WTC11 (cell line): ENCODE measurements at regions not wholly inside any gene's neighbourhood (a gene's known extent, or its start where the extent isn't known, plus 50 kb on each side); places are given as distances from the start of the nearest gene placed in this dataset.

ENCODE experiments used
- CBFB ChIP-seq: sonication (generic); formaldehyde crosslinking; IDR thresholded peaks from 2 replicates; pipeline ENCODE4 v1.8.1; 2022; ENCODE audit warnings: mild to moderate bottlenecking, low read depth, missing genetic modification reagents
- ELF4 ChIP-seq: sonication (generic); formaldehyde crosslinking; IDR thresholded peaks from 2 replicates; pipeline ENCODE4 v1.8.1; 2022; ENCODE audit warnings: low read depth, mild to moderate bottlenecking, moderate library complexity, missing genetic modification reagents
- ESRRA ChIP-seq: sonication (generic); formaldehyde crosslinking; IDR thresholded peaks from 2 replicates; pipeline ENCODE4 v1.8.1; 2022; ENCODE audit warnings: mild to moderate bottlenecking, missing genetic modification reagents, borderline replicate concordance
- IRF1 ChIP-seq: sonication (generic); formaldehyde crosslinking; IDR thresholded peaks from 2 replicates; pipeline ENCODE4 v1.8.0; 2023; ENCODE audit warnings: missing genetic modification reagents
- MAX ChIP-seq: sonication (generic); formaldehyde crosslinking; IDR thresholded peaks from 2 replicates; pipeline ENCODE4 v1.8.0; 2022; ENCODE audit warnings: mild to moderate bottlenecking, missing genetic modification reagents
- TEAD4 ChIP-seq: sonication (generic); formaldehyde crosslinking; IDR thresholded peaks from 2 replicates; pipeline ENCODE4 v1.8.0; 2022; ENCODE audit warnings: mild to moderate bottlenecking, missing genetic modification reagents
- TF ChIP-seq, protein P1 (sequence below): fragments of 200-600 bp; IDR thresholded peaks from 2 replicates; pipeline ENCODE4 v1.8.0; 2022; ENCODE audit warnings: antibody characterized with exemption
- TF ChIP-seq, protein P2 (sequence below): sonication (generic); formaldehyde crosslinking; IDR thresholded peaks from 2 replicates; pipeline ENCODE4 v1.8.0; 2022; ENCODE audit warnings: missing genetic modification reagents
- TF ChIP-seq, protein P3 (sequence below): sonication (generic); formaldehyde crosslinking; conservative IDR thresholded peaks from 2 replicates; pipeline ENCODE4 v1.8.1; 2023; ENCODE audit warnings: mild to moderate bottlenecking, low read depth, missing genetic modification reagents, moderate library complexity
- TF ChIP-seq, protein P4 (sequence below): sonication (generic); formaldehyde crosslinking; IDR thresholded peaks from 2 replicates; pipeline ENCODE4 v1.8.0; 2022; ENCODE audit warnings: mild to moderate bottlenecking, missing genetic modification reagents
- TF ChIP-seq, protein P5 (sequence below): sonication (generic); formaldehyde crosslinking; IDR thresholded peaks from 2 replicates; pipeline ENCODE4 v1.8.1; 2023; ENCODE audit warnings: mild to moderate bottlenecking, missing genetic modification reagents
- TF ChIP-seq, protein P6 (sequence below): fragments of 250-450 bp; sonication (Bioruptor Pico); IDR thresholded peaks from 2 replicates; pipeline ENCODE4 v1.8.0; 2021; ENCODE audit warnings: mild to moderate bottlenecking

GRCh38 chr1:170254371-170254770 lies 108.6 kb downstream of the NTMT2 start:
- TF ChIP-seq IRF1 (CRISPR knock-in tag), result no peak
- TF ChIP-seq, protein P1, sequence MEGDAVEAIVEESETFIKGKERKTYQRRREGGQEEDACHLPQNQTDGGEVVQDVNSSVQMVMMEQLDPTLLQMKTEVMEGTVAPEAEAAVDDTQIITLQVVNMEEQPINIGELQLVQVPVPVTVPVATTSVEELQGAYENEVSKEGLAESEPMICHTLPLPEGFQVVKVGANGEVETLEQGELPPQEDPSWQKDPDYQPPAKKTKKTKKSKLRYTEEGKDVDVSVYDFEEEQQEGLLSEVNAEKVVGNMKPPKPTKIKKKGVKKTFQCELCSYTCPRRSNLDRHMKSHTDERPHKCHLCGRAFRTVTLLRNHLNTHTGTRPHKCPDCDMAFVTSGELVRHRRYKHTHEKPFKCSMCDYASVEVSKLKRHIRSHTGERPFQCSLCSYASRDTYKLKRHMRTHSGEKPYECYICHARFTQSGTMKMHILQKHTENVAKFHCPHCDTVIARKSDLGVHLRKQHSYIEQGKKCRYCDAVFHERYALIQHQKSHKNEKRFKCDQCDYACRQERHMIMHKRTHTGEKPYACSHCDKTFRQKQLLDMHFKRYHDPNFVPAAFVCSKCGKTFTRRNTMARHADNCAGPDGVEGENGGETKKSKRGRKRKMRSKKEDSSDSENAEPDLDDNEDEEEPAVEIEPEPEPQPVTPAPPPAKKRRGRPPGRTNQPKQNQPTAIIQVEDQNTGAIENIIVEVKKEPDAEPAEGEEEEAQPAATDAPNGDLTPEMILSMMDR, result no peak
- no peak for TF ChIP-seq TEAD4 (CRISPR knock-in tag)
- TF ChIP-seq ELF4 (CRISPR knock-in tag), result no peak
- TF ChIP-seq, protein P2, sequence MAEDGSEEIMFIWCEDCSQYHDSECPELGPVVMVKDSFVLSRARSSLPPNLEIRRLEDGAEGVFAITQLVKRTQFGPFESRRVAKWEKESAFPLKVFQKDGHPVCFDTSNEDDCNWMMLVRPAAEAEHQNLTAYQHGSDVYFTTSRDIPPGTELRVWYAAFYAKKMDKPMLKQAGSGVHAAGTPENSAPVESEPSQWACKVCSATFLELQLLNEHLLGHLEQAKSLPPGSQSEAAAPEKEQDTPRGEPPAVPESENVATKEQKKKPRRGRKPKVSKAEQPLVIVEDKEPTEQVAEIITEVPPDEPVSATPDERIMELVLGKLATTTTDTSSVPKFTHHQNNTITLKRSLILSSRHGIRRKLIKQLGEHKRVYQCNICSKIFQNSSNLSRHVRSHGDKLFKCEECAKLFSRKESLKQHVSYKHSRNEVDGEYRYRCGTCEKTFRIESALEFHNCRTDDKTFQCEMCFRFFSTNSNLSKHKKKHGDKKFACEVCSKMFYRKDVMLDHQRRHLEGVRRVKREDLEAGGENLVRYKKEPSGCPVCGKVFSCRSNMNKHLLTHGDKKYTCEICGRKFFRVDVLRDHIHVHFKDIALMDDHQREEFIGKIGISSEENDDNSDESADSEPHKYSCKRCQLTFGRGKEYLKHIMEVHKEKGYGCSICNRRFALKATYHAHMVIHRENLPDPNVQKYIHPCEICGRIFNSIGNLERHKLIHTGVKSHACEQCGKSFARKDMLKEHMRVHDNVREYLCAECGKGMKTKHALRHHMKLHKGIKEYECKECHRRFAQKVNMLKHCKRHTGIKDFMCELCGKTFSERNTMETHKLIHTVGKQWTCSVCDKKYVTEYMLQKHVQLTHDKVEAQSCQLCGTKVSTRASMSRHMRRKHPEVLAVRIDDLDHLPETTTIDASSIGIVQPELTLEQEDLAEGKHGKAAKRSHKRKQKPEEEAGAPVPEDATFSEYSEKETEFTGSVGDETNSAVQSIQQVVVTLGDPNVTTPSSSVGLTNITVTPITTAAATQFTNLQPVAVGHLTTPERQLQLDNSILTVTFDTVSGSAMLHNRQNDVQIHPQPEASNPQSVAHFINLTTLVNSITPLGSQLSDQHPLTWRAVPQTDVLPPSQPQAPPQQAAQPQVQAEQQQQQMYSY (CRISPR knock-in tag), result no peak
- TF ChIP-seq, protein P3, sequence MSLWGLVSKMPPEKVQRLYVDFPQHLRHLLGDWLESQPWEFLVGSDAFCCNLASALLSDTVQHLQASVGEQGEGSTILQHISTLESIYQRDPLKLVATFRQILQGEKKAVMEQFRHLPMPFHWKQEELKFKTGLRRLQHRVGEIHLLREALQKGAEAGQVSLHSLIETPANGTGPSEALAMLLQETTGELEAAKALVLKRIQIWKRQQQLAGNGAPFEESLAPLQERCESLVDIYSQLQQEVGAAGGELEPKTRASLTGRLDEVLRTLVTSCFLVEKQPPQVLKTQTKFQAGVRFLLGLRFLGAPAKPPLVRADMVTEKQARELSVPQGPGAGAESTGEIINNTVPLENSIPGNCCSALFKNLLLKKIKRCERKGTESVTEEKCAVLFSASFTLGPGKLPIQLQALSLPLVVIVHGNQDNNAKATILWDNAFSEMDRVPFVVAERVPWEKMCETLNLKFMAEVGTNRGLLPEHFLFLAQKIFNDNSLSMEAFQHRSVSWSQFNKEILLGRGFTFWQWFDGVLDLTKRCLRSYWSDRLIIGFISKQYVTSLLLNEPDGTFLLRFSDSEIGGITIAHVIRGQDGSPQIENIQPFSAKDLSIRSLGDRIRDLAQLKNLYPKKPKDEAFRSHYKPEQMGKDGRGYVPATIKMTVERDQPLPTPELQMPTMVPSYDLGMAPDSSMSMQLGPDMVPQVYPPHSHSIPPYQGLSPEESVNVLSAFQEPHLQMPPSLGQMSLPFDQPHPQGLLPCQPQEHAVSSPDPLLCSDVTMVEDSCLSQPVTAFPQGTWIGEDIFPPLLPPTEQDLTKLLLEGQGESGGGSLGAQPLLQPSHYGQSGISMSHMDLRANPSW (CRISPR knock-in tag), result no peak
- no peak for TF ChIP-seq MAX
- TF ChIP-seq, protein P4, sequence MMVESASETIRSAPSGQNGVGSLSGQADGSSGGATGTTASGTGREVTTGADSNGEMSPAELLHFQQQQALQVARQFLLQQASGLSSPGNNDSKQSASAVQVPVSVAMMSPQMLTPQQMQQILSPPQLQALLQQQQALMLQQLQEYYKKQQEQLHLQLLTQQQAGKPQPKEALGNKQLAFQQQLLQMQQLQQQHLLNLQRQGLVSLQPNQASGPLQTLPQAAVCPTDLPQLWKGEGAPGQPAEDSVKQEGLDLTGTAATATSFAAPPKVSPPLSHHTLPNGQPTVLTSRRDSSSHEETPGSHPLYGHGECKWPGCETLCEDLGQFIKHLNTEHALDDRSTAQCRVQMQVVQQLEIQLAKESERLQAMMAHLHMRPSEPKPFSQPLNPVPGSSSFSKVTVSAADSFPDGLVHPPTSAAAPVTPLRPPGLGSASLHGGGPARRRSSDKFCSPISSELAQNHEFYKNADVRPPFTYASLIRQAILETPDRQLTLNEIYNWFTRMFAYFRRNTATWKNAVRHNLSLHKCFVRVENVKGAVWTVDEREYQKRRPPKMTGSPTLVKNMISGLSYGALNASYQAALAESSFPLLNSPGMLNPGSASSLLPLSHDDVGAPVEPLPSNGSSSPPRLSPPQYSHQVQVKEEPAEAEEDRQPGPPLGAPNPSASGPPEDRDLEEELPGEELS (CRISPR knock-in tag), result no peak
- TF ChIP-seq, protein P5, sequence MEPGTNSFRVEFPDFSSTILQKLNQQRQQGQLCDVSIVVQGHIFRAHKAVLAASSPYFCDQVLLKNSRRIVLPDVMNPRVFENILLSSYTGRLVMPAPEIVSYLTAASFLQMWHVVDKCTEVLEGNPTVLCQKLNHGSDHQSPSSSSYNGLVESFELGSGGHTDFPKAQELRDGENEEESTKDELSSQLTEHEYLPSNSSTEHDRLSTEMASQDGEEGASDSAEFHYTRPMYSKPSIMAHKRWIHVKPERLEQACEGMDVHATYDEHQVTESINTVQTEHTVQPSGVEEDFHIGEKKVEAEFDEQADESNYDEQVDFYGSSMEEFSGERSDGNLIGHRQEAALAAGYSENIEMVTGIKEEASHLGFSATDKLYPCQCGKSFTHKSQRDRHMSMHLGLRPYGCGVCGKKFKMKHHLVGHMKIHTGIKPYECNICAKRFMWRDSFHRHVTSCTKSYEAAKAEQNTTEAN (CRISPR knock-in tag), result no peak
- TF ChIP-seq, protein P6, sequence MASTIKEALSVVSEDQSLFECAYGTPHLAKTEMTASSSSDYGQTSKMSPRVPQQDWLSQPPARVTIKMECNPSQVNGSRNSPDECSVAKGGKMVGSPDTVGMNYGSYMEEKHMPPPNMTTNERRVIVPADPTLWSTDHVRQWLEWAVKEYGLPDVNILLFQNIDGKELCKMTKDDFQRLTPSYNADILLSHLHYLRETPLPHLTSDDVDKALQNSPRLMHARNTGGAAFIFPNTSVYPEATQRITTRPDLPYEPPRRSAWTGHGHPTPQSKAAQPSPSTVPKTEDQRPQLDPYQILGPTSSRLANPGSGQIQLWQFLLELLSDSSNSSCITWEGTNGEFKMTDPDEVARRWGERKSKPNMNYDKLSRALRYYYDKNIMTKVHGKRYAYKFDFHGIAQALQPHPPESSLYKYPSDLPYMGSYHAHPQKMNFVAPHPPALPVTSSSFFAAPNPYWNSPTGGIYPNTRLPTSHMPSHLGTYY (CRISPR knock-in tag), result no peak
- no peak for TF ChIP-seq ESRRA (CRISPR knock-in tag)
- no peak for TF ChIP-seq CBFB (CRISPR knock-in tag)
